Panc1 (cell line): ENCODE measurements at regions not wholly inside any gene's neighbourhood (a gene's known extent, or its start where the extent isn't known, plus 50 kb on each side); places are given as distances from the start of the nearest gene placed in this dataset.

Experiments used
- ATAC-seq: fragments of 200-7000 bp; cut with Tn5 transposase; 2 replicates; pipeline ENCODE4 v1.9.1; 2020; ENCODE audit warnings: mild to moderate bottlenecking, moderate library complexity
- BruUV-seq: library from RNA; stranded (reverse); fragments of 400-500 nt; replicated peaks from 2 replicates; lab custom pipeline; 2021; lab: Mats Ljungman, UMichigan
- CTCF ChIA-PET: fragments of 300-600 bp; sonication (Branson Sonifier 250); formaldehyde crosslinking; loops from one replicate; lab custom pipeline; 2022; ENCODE audit warnings: antibody characterized with exemption; lab: Charles Lee
- POLR2A ChIA-PET: fragments of 300-600 bp; sonication (Branson Sonifier 250); formaldehyde crosslinking; loops from one replicate; lab custom pipeline; 2022; ENCODE audit warnings: antibody characterized with exemption; lab: Charles Lee
- DNase-seq: peaks from one replicate; pipeline ENCODE4 v3.0.0-alpha.2; 2010; ENCODE audit warnings: low read depth, low spot score
- H3K27ac ChIP-seq: 2 replicates; pipeline ENCODE4 v1.5.1; 2011; ENCODE audit warnings: mild to moderate bottlenecking, low read length, inconsistent platforms
- H3K27me3 ChIP-seq: fragments of 200-500 bp; sonication (Bioruptor generic); 2 replicates; pipeline ENCODE4 v1.6.0; 2014; ENCODE audit warnings: low read length, inconsistent platforms; ENCODE audit not compliant: control insufficient read depth, insufficient read depth
- H3K36me3 ChIP-seq: fragments of 200-500 bp; sonication (Bioruptor generic); 2 replicates; pipeline ENCODE4 v1.5.1; 2014; ENCODE audit warnings: inconsistent platforms, mild to moderate bottlenecking, low read length, moderate library complexity; ENCODE audit not compliant: control insufficient read depth, insufficient read depth
- H3K4me1 ChIP-seq: 2 replicates; pipeline ENCODE4 v1.5.1; 2011; ENCODE audit warnings: inconsistent platforms, mild to moderate bottlenecking, low read length, moderate library complexity; ENCODE audit not compliant: control insufficient read depth, insufficient read depth
- H3K4me3 ChIP-seq, 2 experiments: 2 replicates each; pipeline ENCODE4 v1.5.1; 2011 to 2012; ENCODE audit warnings: low read depth in 2 of 2, low read length in 2 of 2, mild to moderate bottlenecking in 2 of 2, inconsistent platforms in 1 of 2, moderate library complexity in 1 of 2
- H3K9me3 ChIP-seq: fragments of 200-500 bp; sonication (Bioruptor generic); 2 replicates; pipeline ENCODE4 v1.5.1; 2014; ENCODE audit warnings: low read depth, mild to moderate bottlenecking, inconsistent platforms, low read length, moderate library complexity; ENCODE audit not compliant: control insufficient read depth, insufficient read depth
- POLR2AphosphoS5 ChIP-seq: IDR thresholded peaks from 2 replicates; pipeline ENCODE4 v1.6.1; 2012; ENCODE audit warnings: mild to moderate bottlenecking, low read depth, low read length, moderate library complexity
- SIN3A ChIP-seq: IDR thresholded peaks from 2 replicates; pipeline ENCODE4 v1.6.1; 2012; ENCODE audit warnings: low read depth, mild to moderate bottlenecking, low read length, moderate library complexity, borderline replicate concordance; ENCODE audit not compliant: insufficient read depth
- TCF7L2 ChIP-seq: IDR thresholded peaks from 2 replicates; pipeline ENCODE4 v1.6.1; 2011; ENCODE audit warnings: mild to moderate bottlenecking, low read depth, low read length, inconsistent platforms
- in situ Hi-C: cut with HindIII; loops from 2 replicates; pipeline ENCODE4 v1.10.0; 2016; ENCODE audit warnings: low sequenced_read_pairs, low pct_unique_long_range_greater_than_20kb
- intact Hi-C: fragments of 100-400 bp; cut with micrococcal nuclease; formaldehyde crosslinking; loops from one replicate; pipeline ENCODE4 v1.10.0; 2022; ENCODE audit not compliant: unreplicated experiment
- TF ChIP-seq, protein P1 (sequence below): fragments of 450-650 bp; IDR thresholded peaks from 2 replicates; pipeline ENCODE4 v1.5.1; 2017; ENCODE audit warnings: mild to moderate bottlenecking
- TF ChIP-seq, protein P2 (sequence below), 2 experiments: IDR thresholded peaks; 2 replicates each; pipeline ENCODE4 v1.6.1; 2011 to 2012; ENCODE audit warnings: low read depth in 2 of 2, control low read depth in 1 of 2, low read length in 1 of 2, mild to moderate bottlenecking in 1 of 2, moderate library complexity in 1 of 2; ENCODE audit not compliant: insufficient read depth in 1 of 2

DNA sequence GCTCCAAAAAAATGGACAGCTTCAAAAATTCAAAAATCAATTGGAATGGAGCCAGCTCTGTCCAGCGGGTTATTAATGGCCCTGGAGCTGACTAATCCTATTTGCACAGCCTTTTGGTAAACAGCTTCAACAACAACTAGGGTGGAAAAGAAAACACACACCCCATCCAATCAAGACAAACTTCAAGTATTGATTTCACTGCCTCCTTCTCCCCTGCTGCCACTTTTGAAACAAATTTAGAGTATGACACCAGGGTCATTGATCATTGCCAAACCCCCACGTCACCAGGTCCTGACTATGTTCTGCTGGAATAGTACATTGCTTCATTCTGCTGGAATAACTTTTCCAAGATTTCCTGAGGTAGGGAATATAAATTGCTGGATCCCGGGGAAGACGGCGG is 56.8 kb upstream of the GTF3A start:
- intact Hi-C loops = loop anchor here (10.0 kb wide), 2 partner anchors 587 to 617 kb away; partner anchors contain the start of gene URAD
- Histone ChIP-seq H3K4me3 (no peak overlapping the region), H3K4me1 (peaks cover 6% of the 10 kb centered on the region), H3K36me3 (no peaks in the 10 kb centered on the region), H3K27ac (no peak overlapping the region), H3K9me3 (no peaks in the 10 kb centered on the region), H3K27me3 (no peaks in the 10 kb centered on the region)
- TF ChIP-seq TCF7L2 (no peak), SIN3A (no peak), POLR2AphosphoS5 (no peak)
- TF ChIP-seq, protein P1, sequence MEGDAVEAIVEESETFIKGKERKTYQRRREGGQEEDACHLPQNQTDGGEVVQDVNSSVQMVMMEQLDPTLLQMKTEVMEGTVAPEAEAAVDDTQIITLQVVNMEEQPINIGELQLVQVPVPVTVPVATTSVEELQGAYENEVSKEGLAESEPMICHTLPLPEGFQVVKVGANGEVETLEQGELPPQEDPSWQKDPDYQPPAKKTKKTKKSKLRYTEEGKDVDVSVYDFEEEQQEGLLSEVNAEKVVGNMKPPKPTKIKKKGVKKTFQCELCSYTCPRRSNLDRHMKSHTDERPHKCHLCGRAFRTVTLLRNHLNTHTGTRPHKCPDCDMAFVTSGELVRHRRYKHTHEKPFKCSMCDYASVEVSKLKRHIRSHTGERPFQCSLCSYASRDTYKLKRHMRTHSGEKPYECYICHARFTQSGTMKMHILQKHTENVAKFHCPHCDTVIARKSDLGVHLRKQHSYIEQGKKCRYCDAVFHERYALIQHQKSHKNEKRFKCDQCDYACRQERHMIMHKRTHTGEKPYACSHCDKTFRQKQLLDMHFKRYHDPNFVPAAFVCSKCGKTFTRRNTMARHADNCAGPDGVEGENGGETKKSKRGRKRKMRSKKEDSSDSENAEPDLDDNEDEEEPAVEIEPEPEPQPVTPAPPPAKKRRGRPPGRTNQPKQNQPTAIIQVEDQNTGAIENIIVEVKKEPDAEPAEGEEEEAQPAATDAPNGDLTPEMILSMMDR = no peak
- TF ChIP-seq, protein P2, sequence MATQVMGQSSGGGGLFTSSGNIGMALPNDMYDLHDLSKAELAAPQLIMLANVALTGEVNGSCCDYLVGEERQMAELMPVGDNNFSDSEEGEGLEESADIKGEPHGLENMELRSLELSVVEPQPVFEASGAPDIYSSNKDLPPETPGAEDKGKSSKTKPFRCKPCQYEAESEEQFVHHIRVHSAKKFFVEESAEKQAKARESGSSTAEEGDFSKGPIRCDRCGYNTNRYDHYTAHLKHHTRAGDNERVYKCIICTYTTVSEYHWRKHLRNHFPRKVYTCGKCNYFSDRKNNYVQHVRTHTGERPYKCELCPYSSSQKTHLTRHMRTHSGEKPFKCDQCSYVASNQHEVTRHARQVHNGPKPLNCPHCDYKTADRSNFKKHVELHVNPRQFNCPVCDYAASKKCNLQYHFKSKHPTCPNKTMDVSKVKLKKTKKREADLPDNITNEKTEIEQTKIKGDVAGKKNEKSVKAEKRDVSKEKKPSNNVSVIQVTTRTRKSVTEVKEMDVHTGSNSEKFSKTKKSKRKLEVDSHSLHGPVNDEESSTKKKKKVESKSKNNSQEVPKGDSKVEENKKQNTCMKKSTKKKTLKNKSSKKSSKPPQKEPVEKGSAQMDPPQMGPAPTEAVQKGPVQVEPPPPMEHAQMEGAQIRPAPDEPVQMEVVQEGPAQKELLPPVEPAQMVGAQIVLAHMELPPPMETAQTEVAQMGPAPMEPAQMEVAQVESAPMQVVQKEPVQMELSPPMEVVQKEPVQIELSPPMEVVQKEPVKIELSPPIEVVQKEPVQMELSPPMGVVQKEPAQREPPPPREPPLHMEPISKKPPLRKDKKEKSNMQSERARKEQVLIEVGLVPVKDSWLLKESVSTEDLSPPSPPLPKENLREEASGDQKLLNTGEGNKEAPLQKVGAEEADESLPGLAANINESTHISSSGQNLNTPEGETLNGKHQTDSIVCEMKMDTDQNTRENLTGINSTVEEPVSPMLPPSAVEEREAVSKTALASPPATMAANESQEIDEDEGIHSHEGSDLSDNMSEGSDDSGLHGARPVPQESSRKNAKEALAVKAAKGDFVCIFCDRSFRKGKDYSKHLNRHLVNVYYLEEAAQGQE (IDR thresholded peaks at IDR 0.05; ENCODE audit: insufficient read depth in 1 of 2, low read depth in 2 of 2, low read length in 1 of 2) = no peak
- CTCF ChIA-PET = interaction anchor here (0.6 kb wide), 1 partner anchor 421 kb away, joined by 5 read pairs; no protein-coding TSS in a partner anchor
- no TSS peak for BruUV-seq
- POLR2A ChIA-PET = no interaction called here
- no peak for DNase-seq
- no peak for ATAC-seq
- in situ Hi-C loops = no loop called here

DNA sequence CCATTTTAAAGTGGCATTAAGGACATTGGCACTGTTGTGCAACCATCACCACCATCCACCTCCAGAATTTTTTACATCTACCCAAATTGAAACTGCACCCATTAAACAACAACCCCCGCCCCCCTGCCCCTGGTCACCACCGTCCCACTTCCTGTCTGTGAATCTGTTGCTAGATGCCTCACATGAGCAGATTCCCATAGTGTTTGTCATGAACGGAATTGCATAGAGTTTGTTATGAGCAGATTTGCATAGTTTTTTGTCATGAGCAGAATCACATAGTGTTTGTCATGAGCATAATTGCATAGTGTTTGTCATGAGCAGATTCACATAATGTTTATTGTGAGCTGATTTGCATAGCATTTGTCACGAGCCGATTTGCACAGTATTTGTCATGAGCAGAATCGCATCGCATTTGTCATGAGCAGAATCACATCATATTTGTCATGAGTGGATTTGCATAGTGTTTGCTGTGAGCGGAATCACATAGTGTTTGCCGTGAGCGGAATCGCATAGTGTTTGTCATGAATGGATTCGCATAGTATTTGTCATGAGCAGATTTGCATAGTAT is 54.0 kb upstream of the GTF3A start:
- BruUV-seq = no TSS peak
- no peak overlapping the region for H3K27ac ChIP-seq
- no peaks in the 10 kb centered on the region for H3K27me3 ChIP-seq
- ATAC-seq (no peak), DNase-seq (no peak)
- ChIA-PET CTCF (no interaction called here), POLR2A (no interaction called here)
- H3K36me3 ChIP-seq = no peaks in the 10 kb centered on the region
- in situ Hi-C loops = no loop called here
- peaks cover 11% of the 10 kb centered on the region for H3K4me1 ChIP-seq
- intact Hi-C loops = no loop called here
- TF ChIP-seq TCF7L2 = no peak
- TF ChIP-seq SIN3A = no peak
- H3K9me3 ChIP-seq = no peaks in the 10 kb centered on the region
- no peak overlapping the region for H3K4me3 ChIP-seq

DNA sequence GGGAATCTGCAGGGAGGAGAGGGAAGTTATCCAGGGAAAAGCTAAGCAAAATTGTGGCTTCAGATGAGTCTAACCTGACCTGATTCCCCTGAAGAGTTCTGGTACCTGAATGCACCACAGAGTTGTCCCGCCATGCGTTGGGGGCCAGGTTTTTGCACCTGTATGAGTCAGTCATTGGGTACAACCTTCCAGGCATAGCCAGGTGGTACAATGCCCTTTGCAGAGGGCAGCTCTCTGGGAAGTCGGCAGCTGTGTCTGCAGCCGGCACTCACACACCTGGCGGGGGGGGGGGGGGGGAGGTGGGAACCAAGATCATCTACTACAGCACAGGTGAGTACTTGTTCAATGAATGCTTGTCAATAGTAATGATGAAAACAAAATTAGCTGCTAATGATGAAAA is 52.5 kb upstream of the GTF3A start:
- Histone ChIP-seq H3K4me1 (peaks cover 10% of the 10 kb centered on the region), H3K36me3 (no peaks in the 10 kb centered on the region), H3K9me3 (no peaks in the 10 kb centered on the region), H3K4me3 (no peak overlapping the region), H3K27me3 (no peaks in the 10 kb centered on the region), H3K27ac (no peak overlapping the region)
- no peak for DNase-seq
- ChIA-PET POLR2A (no interaction called here), CTCF (interaction anchor here (0.6 to 0.7 kb wide), 3 partner anchors 10 to 692 kb away, joined by 5 to 9 read pairs (median 7); no protein-coding TSS in a partner anchor)
- no peak for ATAC-seq
- intact Hi-C loops = no loop called here
- no TSS peak for BruUV-seq
- in situ Hi-C loops = no loop called here
- TF ChIP-seq, protein P1 = no peak
- TF ChIP-seq POLR2AphosphoS5 (no peak), SIN3A (no peak), TCF7L2 (no peak)
- TF ChIP-seq, protein P2 (IDR thresholded peaks at IDR 0.05; ENCODE audit: insufficient read depth in 1 of 2, low read depth in 2 of 2, low read length in 1 of 2) = no peak
